Activated CD4-positive, alpha-beta T cell treated with anti-CD3 and anti-CD28 coated beads, Interleukin-2, amount 10 ng/mL, durations not matched to agents 7 days and 5 days (primary cell): ENCODE measurements at regions not wholly inside any gene's neighbourhood (a gene's known extent, or its start where the extent isn't known, plus 50 kb on each side); places are given as distances from the start of the nearest gene placed in this dataset.
"Not testable (repeated sequence)": the region's sequence is repeated elsewhere in the genome, so short reads cannot be mapped to it uniquely, and the experiment has no call there.

Experiments used
- CTCF ChIA-PET: fragments of 350-600 bp; sonication (Branson Sonifier 250); formaldehyde crosslinking; loops from one replicate; lab custom pipeline; 2021; ENCODE audit warnings: antibody characterized with exemption; lab: Charles Lee
- POLR2A ChIA-PET: fragments of 350-600 bp; sonication (Branson Sonifier 250); formaldehyde crosslinking; loops from one replicate; lab custom pipeline; 2021; ENCODE audit warnings: antibody characterized with exemption; lab: Charles Lee
- DNase-seq: peaks from one replicate; pipeline ENCODE4 v3.0.0-alpha.2; 2020
- H3K27ac Mint-ChIP-seq: one replicate; pipeline ENCODE4 v1.8.0; 2021; ENCODE audit warnings: mild to moderate bottlenecking, moderate library complexity, mixed read lengths
- H3K27me3 Mint-ChIP-seq: one replicate; pipeline ENCODE4 v1.8.0; 2021; ENCODE audit warnings: mixed read lengths
- H3K36me3 Mint-ChIP-seq: one replicate; pipeline ENCODE4 v1.8.0; 2021; ENCODE audit warnings: low read depth, mixed read lengths
- H3K4me1 Mint-ChIP-seq: one replicate; pipeline ENCODE4 v1.8.0; 2021; ENCODE audit warnings: mixed read lengths
- H3K4me3 Mint-ChIP-seq: one replicate; pipeline ENCODE4 v1.8.0; 2021; ENCODE audit warnings: mild to moderate bottlenecking, moderate library complexity, mixed read lengths
- H3K9me3 Mint-ChIP-seq: one replicate; pipeline ENCODE4 v1.8.0; 2021; ENCODE audit warnings: mixed read lengths

DNA sequence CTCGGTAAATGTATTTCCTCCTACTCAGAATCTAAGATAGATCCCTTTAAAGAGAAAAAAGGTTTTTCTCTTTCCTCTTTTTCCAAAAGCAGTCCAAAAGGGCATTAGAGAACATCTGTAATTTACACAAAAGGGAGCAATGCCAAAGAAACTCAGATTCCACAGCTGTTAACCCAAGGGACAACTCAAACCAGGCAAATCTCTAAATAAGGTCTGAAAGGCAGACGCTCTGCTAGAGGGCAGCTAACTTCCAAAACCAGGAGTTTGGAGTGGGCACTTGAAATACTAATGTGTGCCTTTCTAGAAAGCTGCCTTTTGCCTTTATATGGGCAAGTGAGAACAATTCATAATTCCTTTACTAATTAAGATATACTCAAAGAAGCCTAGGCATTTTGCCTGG, 435.7 kb downstream of the ZFHX3 start:
- no peaks in the 10 kb centered on the region for H3K4me1 Mint-ChIP-seq
- peaks cover 2% of the 10 kb centered on the region for H3K9me3 Mint-ChIP-seq
- H3K4me3 Mint-ChIP-seq = no peak overlapping the region
- ChIA-PET POLR2A (no interaction called here), CTCF (no interaction called here)
- H3K27ac Mint-ChIP-seq = no peak overlapping the region
- no peaks in the 10 kb centered on the region for H3K36me3 Mint-ChIP-seq
- DNase-seq = no peak
- H3K27me3 Mint-ChIP-seq = no peaks in the 10 kb centered on the region

DNA sequence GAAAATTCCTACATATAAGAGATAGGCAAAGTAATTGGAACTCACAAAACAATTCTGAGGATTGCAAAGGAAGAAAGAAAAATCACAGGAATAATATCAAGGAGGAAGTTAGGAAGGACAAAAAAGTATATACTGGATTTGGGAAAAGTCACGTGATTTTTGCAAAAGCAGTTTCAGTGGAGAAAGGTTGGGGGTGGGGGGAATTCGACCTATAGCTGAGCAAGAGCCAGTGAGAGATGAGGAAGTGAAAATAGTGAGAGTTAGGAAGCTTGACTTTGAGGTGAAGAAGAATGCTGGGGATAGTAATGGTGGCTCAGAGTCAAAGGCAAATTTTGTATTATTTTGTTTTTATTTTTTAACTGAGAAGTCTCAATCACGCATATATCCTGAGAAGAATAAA, 438.0 kb upstream of the PMFBP1 start:
- Mint-ChIP-seq H3K4me1 (no peaks in the 10 kb centered on the region), H3K9me3 (no peaks in the 10 kb centered on the region), H3K4me3 (no peak overlapping the region), H3K27me3 (no peaks in the 10 kb centered on the region), H3K27ac (no peak overlapping the region), H3K36me3 (no peaks in the 10 kb centered on the region)
- ChIA-PET CTCF (no interaction called here), POLR2A (no interaction called here)
- no peak for DNase-seq

DNA sequence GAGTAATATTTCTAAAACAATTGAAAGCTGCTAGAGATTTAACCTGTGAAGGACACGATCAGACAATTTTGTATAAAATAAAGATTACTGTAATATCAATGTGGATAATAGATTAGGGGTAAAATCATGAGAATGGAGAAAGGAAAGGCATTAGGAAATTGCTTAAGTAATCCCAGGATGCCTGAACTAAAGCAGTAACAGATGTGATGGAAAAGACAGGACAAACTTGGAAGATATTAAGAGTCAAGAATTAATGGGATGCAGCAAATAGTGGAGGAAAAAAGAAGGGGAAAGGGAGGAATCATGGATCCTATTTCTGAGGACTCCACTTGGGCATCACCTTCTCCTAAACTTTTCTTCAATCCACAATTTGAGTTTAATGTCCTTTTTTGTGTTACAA, 437.1 kb upstream of the PMFBP1 start:
- H3K36me3 Mint-ChIP-seq = no peaks in the 10 kb centered on the region
- ChIA-PET CTCF (interaction anchor here (0.6 kb wide), 1 partner anchor 14 kb away, joined by 3 read pairs; no protein-coding TSS in a partner anchor), POLR2A (no interaction called here)
- H3K27ac Mint-ChIP-seq = no peak overlapping the region
- no peaks in the 10 kb centered on the region for H3K4me1 Mint-ChIP-seq
- peaks cover 2% of the 10 kb centered on the region for H3K9me3 Mint-ChIP-seq
- no peak for DNase-seq
- no peak overlapping the region for H3K4me3 Mint-ChIP-seq
- no peaks in the 10 kb centered on the region for H3K27me3 Mint-ChIP-seq

DNA sequence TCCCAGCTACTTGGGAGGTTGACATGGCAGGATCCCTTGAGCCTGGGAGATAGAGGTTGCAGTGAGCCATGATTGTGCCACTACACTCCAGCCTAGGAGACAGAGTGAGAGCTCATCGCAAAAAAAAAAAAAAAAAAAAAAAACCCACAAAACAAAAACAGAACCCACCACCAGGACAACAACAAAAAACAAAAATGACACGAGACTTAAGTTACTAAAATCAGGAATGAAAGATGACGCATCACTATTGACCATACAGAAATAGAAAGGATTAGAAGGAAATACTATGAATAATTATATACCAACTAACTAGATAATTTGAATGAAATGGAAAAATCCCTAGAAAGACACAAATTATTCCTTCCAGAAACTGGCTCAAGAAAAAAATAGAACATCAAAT, 432.4 kb upstream of the PMFBP1 start:
- POLR2A ChIA-PET = no interaction called here
- Mint-ChIP-seq H3K27ac (no peak overlapping the region), H3K9me3 (peaks cover 5% of the 10 kb centered on the region), H3K4me3 (no peak overlapping the region), H3K27me3 (no peaks in the 10 kb centered on the region), H3K4me1 (no peaks in the 10 kb centered on the region), H3K36me3 (no peaks in the 10 kb centered on the region)
- CTCF ChIA-PET = interaction anchor here (0.6 kb wide), 1 partner anchor 1409 kb away, joined by 3 read pairs; no protein-coding TSS in a partner anchor
- no peak for DNase-seq

DNA sequence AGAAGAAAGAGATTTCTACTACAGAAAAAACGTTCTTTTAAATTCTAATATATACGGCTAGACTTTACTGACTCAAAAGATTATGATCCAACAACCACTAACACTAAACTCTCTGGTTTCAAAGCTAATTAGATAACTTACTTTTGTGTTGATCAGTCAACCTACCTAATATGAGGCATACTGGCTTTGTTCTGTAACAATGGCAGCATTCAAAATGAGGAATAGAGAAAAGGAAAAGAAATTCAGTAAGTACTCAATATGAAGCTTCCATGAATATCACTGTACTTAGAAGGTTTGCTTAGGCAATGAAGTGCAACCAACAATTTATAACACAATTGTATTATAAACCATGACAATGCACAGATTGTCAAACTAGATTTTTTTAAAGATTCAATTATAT, 430.5 kb upstream of the PMFBP1 start:
- ChIA-PET POLR2A (no interaction called here), CTCF (no interaction called here)
- Mint-ChIP-seq H3K4me3 (no peak overlapping the region), H3K4me1 (no peaks in the 10 kb centered on the region), H3K27ac (no peak overlapping the region), H3K9me3 (peaks cover 5% of the 10 kb centered on the region), H3K36me3 (no peaks in the 10 kb centered on the region), H3K27me3 (no peaks in the 10 kb centered on the region)
- no peak for DNase-seq

DNA sequence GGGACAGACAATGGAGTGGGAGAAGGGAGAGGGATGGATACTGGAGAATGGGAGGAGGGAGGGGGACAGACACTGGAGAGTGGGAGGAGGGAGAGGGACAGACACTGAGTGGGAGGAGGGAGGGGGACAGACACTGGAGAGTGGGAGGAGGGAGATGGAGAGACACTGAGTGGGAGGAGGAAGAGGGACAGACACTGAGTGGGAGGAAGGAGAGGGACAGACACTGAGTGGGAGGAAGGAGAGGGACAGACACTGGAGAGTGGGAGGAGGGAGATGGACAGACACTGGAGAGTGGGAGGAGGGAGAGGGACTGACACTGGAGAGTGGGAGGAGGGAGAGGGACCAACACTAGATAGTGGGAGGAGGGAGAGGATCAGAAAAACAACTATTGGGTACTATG, 426.7 kb upstream of the PMFBP1 start:
- Mint-ChIP-seq H3K27ac (no peak overlapping the region), H3K27me3 (no peaks in the 10 kb centered on the region), H3K4me3 (no peak overlapping the region), H3K9me3 (peaks cover 3% of the 10 kb centered on the region), H3K36me3 (no peaks in the 10 kb centered on the region), H3K4me1 (no peaks in the 10 kb centered on the region)
- POLR2A ChIA-PET = no interaction called here
- CTCF ChIA-PET = no interaction called here
- no peak for DNase-seq

DNA sequence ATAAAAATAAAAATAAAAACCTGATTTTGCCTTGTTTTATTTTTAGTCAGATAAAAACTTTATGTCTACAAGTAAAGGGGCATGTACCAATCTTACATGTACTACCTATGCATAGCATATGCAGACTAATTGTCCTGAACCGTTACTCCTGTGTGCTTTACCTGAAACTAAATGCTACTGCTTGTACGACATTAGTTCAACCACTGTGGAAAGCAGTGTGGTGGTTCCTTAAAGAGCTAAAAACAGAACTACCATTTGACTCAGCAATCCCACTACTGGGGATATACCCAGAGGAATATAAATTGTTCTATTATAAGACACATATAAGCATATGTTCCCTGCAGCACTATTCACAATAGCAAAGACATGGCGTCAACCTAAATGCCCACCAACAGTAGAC, 426.0 kb upstream of the PMFBP1 start:
- Mint-ChIP-seq H3K4me3 (no peak overlapping the region), H3K9me3 (peaks cover 3% of the 10 kb centered on the region), H3K27ac (no peak overlapping the region), H3K36me3 (no peaks in the 10 kb centered on the region), H3K4me1 (no peaks in the 10 kb centered on the region), H3K27me3 (no peaks in the 10 kb centered on the region)
- POLR2A ChIA-PET = no interaction called here
- CTCF ChIA-PET = no interaction called here
- no peak for DNase-seq

DNA sequence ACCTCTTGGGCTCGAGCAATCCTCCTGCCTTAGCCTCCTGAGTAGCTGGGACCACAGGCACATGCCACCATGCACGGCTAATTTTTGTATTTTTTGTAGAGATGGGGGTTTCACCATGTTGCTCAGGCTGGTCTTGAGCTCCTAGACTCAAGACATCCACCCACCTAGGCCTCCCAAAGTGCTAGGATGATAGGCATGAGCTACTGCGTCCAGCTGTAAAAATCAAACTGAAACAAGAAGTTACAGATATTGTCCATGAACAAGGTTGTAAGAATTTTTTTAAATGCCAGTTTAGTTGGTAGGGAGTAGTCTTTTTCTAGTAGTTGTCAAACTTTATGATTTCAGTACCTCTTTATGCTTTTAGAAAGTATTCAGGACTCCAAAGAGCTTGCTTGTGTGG, 424.4 kb upstream of the PMFBP1 start:
- H3K27me3 Mint-ChIP-seq = no peaks in the 10 kb centered on the region
- ChIA-PET POLR2A (no interaction called here), CTCF (no interaction called here)
- no peaks in the 10 kb centered on the region for H3K36me3 Mint-ChIP-seq
- H3K4me1 Mint-ChIP-seq = no peaks in the 10 kb centered on the region
- no peak for DNase-seq
- H3K4me3 Mint-ChIP-seq = no peak overlapping the region
- no peaks in the 10 kb centered on the region for H3K9me3 Mint-ChIP-seq
- no peak overlapping the region for H3K27ac Mint-ChIP-seq

DNA sequence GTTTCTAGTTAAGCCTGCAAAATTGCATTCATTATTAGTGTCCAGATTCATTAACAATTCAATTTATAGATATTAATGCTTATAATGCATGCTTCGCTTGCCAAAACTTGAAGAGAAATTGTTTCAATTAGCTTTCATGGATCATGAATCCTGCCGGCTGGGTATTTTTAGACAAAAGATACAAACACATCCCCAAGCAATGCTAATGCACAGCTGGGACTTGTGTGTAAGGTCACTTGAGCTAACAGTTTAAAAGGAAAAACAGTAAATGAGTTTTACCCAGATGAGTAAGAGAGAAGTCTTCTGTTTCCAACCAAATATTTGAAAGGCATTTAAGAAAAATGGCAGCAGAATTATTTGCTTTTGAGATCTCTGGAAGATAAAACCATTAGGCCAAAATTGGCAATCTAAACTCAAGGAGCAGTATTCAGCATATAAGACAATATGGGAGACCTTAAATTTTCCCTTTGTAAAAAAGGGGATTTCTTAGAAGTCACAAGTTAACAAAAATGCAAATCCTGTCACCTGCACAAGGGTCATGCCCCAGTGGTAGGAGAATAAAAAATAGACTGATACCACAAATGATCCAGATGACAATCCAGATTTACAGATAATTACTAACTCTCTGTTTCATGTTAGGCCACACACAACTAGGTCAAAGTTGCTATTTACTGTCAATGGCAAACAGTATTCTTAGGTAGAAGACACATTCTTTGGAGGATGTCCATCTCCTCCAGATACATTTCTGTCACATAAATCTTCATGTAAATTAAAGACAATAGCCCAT, 418.4 kb upstream of the PMFBP1 start:
- no peaks in the 10 kb centered on the region for H3K36me3 Mint-ChIP-seq
- ChIA-PET CTCF (interaction anchor here (0.9 kb wide), 1 partner anchor 234 kb away, joined by 3 read pairs; no protein-coding TSS in a partner anchor), POLR2A (no interaction called here)
- H3K4me1 Mint-ChIP-seq = no peaks in the 10 kb centered on the region
- no peak overlapping the region for H3K4me3 Mint-ChIP-seq
- DNase-seq = no peak
- no peaks in the 10 kb centered on the region for H3K9me3 Mint-ChIP-seq
- no peaks in the 10 kb centered on the region for H3K27me3 Mint-ChIP-seq
- H3K27ac Mint-ChIP-seq = no peak overlapping the region

DNA sequence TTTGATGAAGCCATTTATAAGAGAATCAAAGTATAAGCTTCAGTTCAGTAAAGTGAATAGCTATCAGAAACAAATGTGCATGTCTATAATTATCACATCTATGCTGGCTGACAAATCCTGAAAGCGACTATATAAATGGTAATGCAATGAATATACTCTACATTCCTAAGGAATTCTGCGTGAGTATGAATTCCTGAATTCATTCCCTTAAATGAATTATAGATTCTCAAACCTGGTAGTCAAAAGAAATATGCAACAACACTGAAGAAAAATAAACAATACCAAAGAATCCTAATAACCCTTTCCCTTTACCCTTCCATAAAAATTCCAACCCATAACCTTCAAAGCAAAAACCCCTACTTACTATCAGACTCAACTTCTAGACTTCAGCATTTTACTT, 416.6 kb upstream of the PMFBP1 start:
- Mint-ChIP-seq H3K27ac (no peak overlapping the region), H3K9me3 (no peaks in the 10 kb centered on the region), H3K27me3 (no peaks in the 10 kb centered on the region), H3K4me1 (no peaks in the 10 kb centered on the region), H3K36me3 (no peaks in the 10 kb centered on the region), H3K4me3 (no peak overlapping the region)
- ChIA-PET POLR2A (no interaction called here), CTCF (no interaction called here)
- no peak for DNase-seq

DNA sequence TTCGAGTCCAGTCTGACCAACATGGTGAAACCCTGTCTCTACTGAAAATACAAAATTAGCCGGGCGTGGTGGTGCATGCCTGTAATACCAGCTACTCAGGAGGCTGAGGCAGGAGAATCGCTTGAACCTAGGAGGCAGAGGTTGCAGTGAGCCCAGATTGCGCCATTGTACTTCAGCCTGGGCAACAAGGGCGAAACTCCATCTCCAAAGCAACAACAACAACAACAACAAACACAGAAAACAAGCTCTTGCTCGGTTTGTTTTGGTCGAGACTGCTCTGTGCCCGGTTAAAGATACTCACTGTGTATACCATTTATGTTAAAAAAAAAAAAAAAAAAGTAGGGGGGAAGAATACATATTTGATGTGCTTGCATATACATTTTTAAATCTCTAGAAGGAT, 406.1 kb upstream of the PMFBP1 start:
- H3K4me1 Mint-ChIP-seq, H3K27me3 Mint-ChIP-seq, H3K9me3 Mint-ChIP-seq, CTCF ChIA-PET, POLR2A ChIA-PET, H3K27ac Mint-ChIP-seq, H3K4me3 Mint-ChIP-seq, H3K36me3 Mint-ChIP-seq, DNase-seq: not testable (repeated sequence)

DNA sequence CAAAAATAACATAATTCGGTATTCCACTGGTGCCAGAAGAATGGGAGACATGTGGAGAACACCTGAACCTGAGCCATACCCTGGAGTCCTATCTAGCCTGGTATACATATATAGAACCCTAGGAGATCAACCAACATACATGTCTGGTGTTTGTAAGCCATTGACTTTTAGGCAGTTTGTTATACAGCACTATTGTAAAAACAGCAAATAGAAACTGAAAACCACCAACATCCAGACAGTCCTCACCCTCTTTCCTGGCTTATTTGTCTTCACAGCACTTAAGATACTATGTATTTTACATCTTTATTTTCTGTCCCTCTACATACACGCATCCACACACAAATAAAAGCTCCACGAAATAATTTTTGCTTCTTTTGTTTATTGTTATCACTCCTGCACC, 404.2 kb upstream of the PMFBP1 start:
- no peaks in the 10 kb centered on the region for H3K36me3 Mint-ChIP-seq
- peaks cover 1% of the 10 kb centered on the region for H3K4me1 Mint-ChIP-seq
- POLR2A ChIA-PET = no interaction called here
- CTCF ChIA-PET = no interaction called here
- no peaks in the 10 kb centered on the region for H3K9me3 Mint-ChIP-seq
- no peak overlapping the region for H3K27ac Mint-ChIP-seq
- no peak overlapping the region for H3K4me3 Mint-ChIP-seq
- no peak for DNase-seq
- H3K27me3 Mint-ChIP-seq = no peaks in the 10 kb centered on the region

DNA sequence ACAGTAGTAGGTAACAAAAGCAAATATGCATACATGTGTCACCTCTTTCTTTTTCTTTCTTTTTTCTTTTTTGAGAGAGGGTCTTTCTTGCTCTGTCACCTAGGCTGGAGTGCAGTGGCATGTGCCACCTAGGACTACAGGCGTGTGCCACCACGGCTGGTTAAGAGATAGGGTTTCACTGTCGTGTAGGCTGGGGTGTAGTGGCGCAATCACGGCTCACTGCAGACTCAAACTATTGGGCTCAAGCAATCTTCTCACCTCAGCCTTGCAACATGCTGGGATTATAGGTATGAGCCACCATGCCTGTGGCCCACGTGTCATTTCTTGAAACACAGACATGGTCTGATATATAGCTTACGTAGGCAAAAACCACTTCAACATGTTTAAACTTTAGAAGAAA, 397.7 kb upstream of the PMFBP1 start:
- ChIA-PET POLR2A (no interaction called here), CTCF (no interaction called here)
- no peaks in the 10 kb centered on the region for H3K27me3 Mint-ChIP-seq
- no peak overlapping the region for H3K4me3 Mint-ChIP-seq
- no peaks in the 10 kb centered on the region for H3K4me1 Mint-ChIP-seq
- H3K9me3 Mint-ChIP-seq = no peaks in the 10 kb centered on the region
- no peak for DNase-seq
- no peaks in the 10 kb centered on the region for H3K36me3 Mint-ChIP-seq
- no peak overlapping the region for H3K27ac Mint-ChIP-seq

DNA sequence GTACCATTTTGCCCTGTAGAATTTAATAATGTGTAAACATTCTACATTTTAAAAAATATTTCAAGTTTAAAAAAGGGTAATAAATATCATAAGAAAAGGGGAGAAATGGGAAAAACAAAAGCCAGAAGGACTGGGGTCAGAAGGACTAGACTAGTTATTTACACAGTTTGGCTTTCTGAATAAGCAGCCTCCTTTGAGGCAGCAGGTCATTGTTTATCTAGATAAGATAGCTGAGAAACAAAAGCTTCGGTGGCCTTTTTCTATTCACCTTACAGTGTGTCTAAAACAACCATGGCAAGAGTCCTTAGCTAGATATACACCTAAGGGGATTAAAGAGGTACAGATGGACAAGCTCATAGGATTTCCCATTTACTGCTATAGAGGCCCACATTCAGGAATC, 396.5 kb upstream of the PMFBP1 start:
- no peak for DNase-seq
- Mint-ChIP-seq H3K4me1 (no peaks in the 10 kb centered on the region), H3K9me3 (no peaks in the 10 kb centered on the region), H3K27me3 (no peaks in the 10 kb centered on the region), H3K27ac (no peak overlapping the region), H3K36me3 (no peaks in the 10 kb centered on the region), H3K4me3 (no peak overlapping the region)
- ChIA-PET CTCF (no interaction called here), POLR2A (no interaction called here)
